GM19372 (cell line): ENCODE measurements at regions not wholly inside any gene's neighbourhood (a gene's known extent, or its start where the extent isn't known, plus 50 kb on each side); places are given as distances from the start of the nearest gene placed in this dataset.

Experiments used
- ATAC-seq: cut with Tn5 transposase; IDR thresholded peaks from one replicate; pipeline ENCODE4 v1.9.1; 2021; ENCODE audit warnings: mild to moderate bottlenecking, low read depth, moderate library complexity; ENCODE audit not compliant: unreplicated experiment

DNA sequence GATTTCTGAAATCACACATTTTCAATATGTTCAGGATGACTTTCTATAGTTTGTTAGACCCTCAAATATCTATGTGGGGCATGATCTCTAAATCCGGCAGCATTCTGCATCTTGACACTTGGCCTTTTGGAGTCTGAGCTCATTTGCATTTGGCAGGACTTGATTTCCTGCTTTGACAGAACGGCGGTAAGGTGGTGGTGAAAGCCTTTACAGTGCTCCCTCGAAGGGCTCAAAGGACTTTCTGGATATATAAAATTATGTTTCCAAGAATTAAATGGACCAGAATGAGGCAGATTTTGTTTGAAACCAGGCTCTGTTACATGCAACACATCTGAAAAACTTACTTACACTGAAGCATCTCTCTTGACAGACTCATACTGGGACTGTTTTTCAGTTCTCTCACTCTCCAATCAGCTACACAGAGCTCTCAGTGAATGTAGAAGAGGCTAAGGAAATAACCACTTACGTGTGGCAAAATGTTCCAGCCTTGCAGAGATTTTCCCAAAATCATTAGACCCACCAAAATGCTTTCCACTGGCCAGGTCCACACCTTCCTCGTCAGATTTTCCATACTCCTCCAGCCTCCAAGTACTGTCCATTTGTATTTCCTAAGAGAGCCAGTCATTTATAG, 207.2 kb downstream of the SPRY2 start:
- ATAC-seq: no peak

GRCh38 chr13:80132741-80133601, 208.0 kb downstream of the SPRY2 start:
- ATAC-seq: no peak

- no peak for ATAC-seq
These were observed 209.7 kb downstream of the SPRY2 start for GRCh38 chr13:80131204-80131603.

GRCh38 chr13:80126389-80127068, 214.4 kb downstream of the SPRY2 start:
- no peak for ATAC-seq

DNA sequence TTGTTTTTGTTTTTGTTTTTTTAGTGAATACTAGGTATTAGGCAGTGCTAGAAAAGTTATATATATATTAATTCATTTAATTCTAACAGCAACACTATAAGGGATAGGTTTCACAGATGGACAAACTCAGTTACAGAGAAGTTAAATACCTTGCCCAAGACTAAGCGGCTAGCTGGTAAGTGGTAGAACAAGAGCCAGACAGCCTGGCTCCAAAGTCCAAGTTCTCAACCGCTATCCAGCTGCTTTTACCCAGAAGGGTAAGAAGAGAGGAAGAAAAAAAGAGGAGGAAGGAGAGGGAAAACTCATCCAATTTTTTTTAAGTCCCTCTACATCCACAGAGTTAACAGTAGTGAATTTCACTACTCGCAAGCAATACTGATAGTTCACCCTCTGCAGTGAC, 217.0 kb downstream of the SPRY2 start:
- no peak for ATAC-seq

DNA sequence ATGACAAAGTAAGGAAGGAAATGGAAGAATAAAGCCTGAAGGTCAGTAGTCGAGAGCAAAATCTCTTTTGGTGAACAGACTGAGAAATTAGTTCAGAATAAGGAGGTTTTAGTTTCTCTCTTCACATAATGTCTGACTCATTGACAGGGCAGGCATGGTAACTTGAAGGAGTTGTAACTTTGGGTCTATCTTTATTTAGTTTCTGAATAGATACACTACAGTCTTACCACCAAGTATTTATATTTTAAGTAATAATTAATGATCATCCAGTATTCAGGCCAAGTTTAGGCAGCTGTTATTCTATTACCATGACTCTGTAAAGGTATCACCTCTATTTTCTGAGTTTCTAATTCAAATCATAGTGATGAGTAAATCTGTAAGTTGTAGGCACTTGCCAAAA, 219.9 kb downstream of the SPRY2 start:
- ATAC-seq: peak; percentile 48

DNA sequence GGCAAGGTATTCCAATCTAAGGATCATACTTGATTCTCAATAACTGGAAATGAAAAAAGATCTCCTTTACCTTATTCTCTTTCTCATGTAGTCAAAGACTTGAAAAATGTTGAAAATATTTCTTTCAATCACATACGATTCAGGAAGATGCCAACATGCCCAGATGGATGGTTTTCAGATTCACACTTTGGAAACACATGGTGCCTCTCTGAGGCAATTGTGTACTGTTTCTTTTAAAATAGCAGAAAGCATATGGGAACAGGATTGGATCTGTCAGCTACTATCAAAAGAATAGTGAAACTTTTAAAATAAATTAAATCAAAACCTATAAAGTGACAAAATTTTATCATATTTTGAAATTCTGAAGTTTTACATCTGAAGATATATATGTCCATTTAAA, 222.4 kb downstream of the SPRY2 start:
- no peak for ATAC-seq

- ATAC-seq: no peak
These were observed 222.8 kb downstream of the SPRY2 start for GRCh38 chr13:80118099-80118498.

- no peak for ATAC-seq
These were observed 223.4 kb downstream of the SPRY2 start for GRCh38 chr13:80117515-80117914.

GRCh38 chr13:80116107-80116506, 224.8 kb downstream of the SPRY2 start:
- ATAC-seq: no peak

GRCh38 chr13:80115616-80116015, 225.3 kb downstream of the SPRY2 start:
- no peak for ATAC-seq

GRCh38 chr13:80113714-80114454, 227.0 kb downstream of the SPRY2 start:
- ATAC-seq: no peak

DNA sequence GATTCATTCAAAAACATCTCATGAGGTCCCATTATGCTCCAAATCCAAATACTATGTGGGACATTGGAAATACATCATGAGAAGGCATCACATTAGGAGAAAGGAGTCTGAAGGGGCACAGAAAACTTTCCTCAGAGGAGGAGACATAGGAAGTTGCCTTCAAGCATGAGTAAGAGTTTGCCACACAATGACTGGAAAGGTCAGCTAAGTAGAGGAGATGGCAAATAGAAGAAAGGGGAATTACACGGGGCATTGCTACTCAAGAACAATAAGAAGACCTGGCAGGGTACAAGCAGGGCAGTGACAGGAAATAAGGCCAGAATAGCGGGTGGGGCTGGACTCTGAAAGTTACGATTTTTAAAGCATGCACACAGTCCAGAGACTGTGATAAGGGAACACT, 231.6 kb downstream of the SPRY2 start:
- no peak for ATAC-seq

DNA sequence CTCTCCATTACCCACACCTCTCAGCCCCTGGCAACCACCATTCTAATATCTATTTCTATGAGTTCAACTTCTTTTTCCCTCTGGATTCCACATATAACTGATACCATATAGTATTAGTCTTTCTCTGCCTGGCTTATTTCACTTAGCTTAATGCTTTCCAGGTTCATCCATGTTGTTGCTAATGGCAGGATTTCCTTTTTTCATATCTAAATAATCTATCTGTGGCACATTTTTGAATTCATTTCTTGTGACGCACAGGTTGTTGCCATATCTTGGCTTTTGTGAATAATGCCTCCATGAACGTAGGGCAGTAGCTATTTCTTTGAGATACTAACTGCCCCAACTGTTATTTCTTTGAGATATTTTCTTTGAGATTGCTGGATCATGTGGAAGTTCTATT, 235.6 kb downstream of the SPRY2 start:
- no peak for ATAC-seq

DNA sequence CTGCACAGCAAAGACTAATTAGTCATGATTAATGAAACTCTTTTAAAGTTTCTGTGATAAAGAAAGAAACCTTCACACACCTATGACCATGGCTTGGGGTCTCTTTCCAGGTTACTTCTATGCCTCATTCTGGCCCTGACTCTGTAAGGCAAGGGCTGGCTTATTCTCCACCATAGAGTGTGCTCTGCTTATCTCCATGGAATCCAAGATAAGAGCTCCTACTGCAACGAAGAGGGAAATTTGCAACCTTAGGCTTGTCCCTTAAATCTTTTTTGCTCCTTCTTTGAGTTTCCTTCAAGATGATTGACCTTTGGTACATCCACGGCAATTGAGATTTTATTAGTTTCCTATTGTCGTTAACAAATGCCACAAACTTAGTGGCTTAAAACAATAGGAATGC, 239.9 kb downstream of the SPRY2 start:
- no peak for ATAC-seq

- no peak for ATAC-seq
These were observed 240.3 kb downstream of the SPRY2 start for GRCh38 chr13:80100636-80101035.

DNA sequence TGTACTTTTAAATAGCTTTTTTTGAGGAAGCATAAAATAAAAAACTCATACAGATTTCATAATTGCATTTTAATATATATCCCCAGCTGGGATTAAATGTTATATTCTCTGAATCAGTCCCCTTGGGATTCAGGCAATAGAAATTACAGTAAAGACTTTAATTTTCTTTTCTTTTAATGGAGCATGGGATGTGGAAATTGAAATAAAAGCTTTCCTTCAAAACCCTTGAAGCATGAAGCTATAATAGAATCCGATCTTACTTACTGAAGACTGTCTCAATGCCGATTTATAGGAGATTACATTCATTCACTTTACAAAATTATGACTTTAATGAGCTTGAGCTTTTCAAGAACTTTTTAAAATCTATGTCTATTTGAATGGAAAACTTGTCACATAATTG, 243.4 kb downstream of the SPRY2 start:
- no peak for ATAC-seq

- no peak for ATAC-seq
These were observed 244.5 kb downstream of the SPRY2 start for GRCh38 chr13:80096383-80096782.

GRCh38 chr13:80094526-80094925, 246.4 kb downstream of the SPRY2 start:
- ATAC-seq: no peak

DNA sequence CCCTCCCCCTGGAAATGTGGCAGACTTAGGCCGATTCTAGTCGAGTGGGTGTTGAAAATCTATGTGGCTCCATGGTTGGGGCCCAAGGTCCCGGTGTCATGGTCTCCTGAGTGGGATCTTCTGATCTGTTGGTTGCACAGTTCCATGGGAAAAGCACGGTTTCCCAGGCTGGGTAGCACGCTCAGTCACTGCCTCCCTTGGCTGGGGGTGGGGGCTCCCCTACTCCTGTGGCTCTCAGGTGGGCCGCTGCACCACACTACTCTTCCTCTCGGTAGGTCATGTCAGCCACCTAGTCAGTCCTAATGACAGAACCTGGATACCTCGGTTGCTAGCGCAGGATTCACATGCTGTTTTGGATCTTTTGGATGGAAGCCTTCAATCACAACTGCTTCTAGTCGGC, 247.0 kb downstream of the SPRY2 start:
- ATAC-seq: no peak

DNA sequence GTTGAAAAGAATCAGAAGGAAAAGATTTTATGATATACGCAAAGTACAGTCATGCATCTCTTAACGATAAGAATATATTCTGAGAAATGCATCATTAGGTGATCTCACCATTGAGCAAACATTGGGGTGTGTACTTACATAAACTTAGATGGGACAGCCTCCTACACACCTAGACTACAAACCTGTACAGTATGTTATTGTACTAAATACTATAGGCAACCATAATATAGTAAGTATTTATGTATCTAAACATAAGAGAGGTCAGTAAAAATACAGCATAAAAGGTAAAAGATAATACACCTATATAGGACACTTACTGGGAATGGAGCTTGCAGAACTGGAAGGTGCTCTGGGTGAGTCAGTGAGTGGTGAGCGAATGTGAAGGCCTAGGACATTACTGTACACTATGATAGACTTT, 254.6 kb downstream of the SPRY2 start:
- no peak for ATAC-seq
